Colonic mucosa (tissue), 4 donors: ENCODE measurements at regions not wholly inside any gene's neighbourhood (a gene's known extent, or its start where the extent isn't known, plus 50 kb on each side); places are given as distances from the start of the nearest gene placed in this dataset.

Source experiments
- DNase-seq: peaks from one replicate; pipeline ENCODE4 v3.0.0-alpha.2; 2020
- H3K27ac ChIP-seq: fragments of 200-600 bp; one replicate; pipeline ENCODE4 v1.8.0; 2021
- H3K27me3 ChIP-seq: fragments of 200-600 bp; one replicate; pipeline ENCODE4 v1.8.0; 2021
- H3K36me3 ChIP-seq: fragments of 200-600 bp; one replicate; pipeline ENCODE4 v1.8.0; 2021
- H3K4me1 ChIP-seq: fragments of 200-600 bp; one replicate; pipeline ENCODE4 v1.8.0; 2021; ENCODE audit warnings: mild to moderate bottlenecking
- H3K4me3 ChIP-seq: fragments of 200-600 bp; one replicate; pipeline ENCODE4 v1.8.0; 2021
- H3K9ac ChIP-seq, 2 donors: one replicate each; pipeline ENCODE4 v1.7.0; 2013; ENCODE audit warnings: control low read depth in 2 of 2, low read depth in 2 of 2, low read length in 2 of 2
- H3K9me3 ChIP-seq: fragments of 200-600 bp; one replicate; pipeline ENCODE4 v1.8.0; 2021
- intact Hi-C: fragments of 100-400 bp; cut with DNase I; formaldehyde crosslinking; loops from one replicate; pipeline ENCODE4 v1.14.1; 2022
- TF ChIP-seq, protein P1 (sequence below): fragments of 200-600 bp; IDR thresholded peaks from one replicate; pipeline ENCODE4 v1.8.0; 2022; ENCODE audit warnings: antibody characterized with exemption, mild to moderate bottlenecking
- donor health status: healthy.
- donor health status: DM: no; HTN: no; CAD: no.
- donor health status: DM: no; HTN: no; CAD: no.

DNA sequence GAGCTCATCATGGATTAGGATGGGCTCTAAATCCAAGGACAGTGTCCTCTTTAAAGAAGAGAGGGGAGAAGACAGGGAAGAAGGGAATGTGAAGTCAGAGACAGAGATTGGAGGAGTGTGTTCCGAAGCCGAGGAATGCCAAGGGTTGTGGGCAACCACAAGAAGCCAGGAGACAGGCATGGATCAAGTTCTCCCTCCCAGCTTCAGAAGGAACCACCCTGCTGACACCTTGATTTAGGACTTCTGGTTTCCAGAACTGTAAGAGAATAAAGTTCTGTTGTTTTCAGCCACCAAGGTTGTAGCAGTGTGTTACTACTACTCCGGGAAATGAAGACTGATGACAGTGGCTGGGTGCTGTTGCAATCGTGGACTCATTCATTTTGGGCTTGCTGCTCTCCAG, 120.1 kb downstream of the RPS12 start:
- Histone ChIP-seq H3K4me1 (no peaks in the 10 kb centered on the region), H3K9ac (no peak overlapping the region)
- DNase-seq, result no peak

DNA sequence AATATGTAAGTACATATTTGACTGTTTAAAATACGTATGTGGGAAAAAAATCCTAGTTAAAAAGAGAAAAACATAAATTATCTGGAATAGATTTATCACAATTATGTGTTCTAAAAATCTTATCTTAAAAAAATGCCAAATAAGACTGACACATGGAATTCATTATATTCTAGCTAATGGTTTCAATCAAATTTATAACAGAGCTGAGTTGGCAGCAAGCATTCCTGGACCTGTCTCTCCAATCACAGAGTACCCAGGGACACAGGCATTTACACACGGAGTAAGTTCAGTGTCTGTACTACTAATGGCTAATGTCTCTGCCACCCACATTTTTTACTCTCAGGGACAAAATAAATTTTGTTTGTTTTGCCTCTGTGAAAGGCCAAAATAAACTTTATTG, 122.3 kb downstream of the RPS12 start:
- intact Hi-C loops, result no loop called here
- H3K4me1 ChIP-seq, result no peaks in the 10 kb centered on the region
- TF ChIP-seq, protein P1, sequence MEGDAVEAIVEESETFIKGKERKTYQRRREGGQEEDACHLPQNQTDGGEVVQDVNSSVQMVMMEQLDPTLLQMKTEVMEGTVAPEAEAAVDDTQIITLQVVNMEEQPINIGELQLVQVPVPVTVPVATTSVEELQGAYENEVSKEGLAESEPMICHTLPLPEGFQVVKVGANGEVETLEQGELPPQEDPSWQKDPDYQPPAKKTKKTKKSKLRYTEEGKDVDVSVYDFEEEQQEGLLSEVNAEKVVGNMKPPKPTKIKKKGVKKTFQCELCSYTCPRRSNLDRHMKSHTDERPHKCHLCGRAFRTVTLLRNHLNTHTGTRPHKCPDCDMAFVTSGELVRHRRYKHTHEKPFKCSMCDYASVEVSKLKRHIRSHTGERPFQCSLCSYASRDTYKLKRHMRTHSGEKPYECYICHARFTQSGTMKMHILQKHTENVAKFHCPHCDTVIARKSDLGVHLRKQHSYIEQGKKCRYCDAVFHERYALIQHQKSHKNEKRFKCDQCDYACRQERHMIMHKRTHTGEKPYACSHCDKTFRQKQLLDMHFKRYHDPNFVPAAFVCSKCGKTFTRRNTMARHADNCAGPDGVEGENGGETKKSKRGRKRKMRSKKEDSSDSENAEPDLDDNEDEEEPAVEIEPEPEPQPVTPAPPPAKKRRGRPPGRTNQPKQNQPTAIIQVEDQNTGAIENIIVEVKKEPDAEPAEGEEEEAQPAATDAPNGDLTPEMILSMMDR, result no peak
- no peak for DNase-seq
- H3K9ac ChIP-seq, result no peak overlapping the region
- H3K4me3 ChIP-seq, result no peak overlapping the region
- no peak overlapping the region for H3K27ac ChIP-seq
- no peaks in the 10 kb centered on the region for H3K27me3 ChIP-seq
- H3K36me3 ChIP-seq, result no peaks in the 10 kb centered on the region
- no peaks in the 10 kb centered on the region for H3K9me3 ChIP-seq

More for the DNA sequence above, 120.1 kb downstream of the RPS12 start:
- Histone ChIP-seq H3K36me3 (no peaks in the 10 kb centered on the region), H3K4me3 (no peak overlapping the region), H3K27ac (no peak overlapping the region), H3K27me3 (no peaks in the 10 kb centered on the region), H3K9me3 (no peaks in the 10 kb centered on the region)
- intact Hi-C loops, result no loop called here
- TF ChIP-seq, protein P1, result no peak

DNA sequence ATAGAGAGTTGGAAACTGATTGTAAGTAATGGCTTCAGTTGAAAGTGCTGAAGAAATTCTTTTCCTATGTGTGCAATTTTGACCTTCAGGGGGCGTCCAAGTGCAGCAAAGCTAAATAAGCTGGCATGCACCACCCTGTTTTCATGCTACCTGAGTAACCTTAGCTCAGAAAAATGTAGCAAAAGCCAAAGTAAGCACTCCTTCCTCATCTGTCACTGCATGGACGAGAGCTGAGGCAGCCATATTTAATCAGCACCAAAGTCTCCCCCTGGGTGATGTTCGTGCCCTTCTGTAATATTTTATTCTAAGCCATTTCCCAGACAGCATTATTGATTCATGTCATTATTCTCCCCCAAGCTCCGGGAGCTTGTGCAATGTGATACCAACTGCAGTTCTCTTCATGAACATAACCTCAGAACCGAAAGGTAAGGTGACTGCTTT, 123.1 kb downstream of the RPS12 start:
- H3K4me1 ChIP-seq, result no peaks in the 10 kb centered on the region
- no peaks in the 10 kb centered on the region for H3K36me3 ChIP-seq
- H3K9ac ChIP-seq, result no peak overlapping the region
- no peaks in the 10 kb centered on the region for H3K27me3 ChIP-seq
- intact Hi-C loops, result no loop called here
- peak; percentile 30 for DNase-seq
- TF ChIP-seq, protein P1, result peak; percentile 18
- no peak overlapping the region for H3K4me3 ChIP-seq
- H3K9me3 ChIP-seq, result no peaks in the 10 kb centered on the region
- no peak overlapping the region for H3K27ac ChIP-seq

DNA sequence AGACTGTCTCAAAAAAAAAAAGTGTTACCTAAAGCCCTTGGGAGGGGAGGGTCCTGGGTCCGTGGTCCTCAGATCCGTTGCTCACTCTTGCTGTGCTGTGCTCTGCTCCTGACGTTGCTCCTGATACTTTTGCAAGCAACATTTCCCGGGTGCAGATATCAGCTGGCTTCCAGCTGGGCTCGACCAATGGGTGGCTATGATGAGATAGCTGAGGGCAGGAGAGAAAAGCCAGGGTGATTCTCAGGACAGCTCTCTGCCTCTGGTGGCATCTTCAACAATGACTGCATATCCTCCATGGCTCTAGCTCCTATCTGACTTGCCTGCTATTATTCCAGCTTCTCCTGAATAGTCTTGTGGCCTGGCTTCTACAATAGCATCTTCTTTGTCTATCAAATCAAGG, 134.5 kb downstream of the RPS12 start:
- no peak overlapping the region for H3K27ac ChIP-seq
- H3K27me3 ChIP-seq, result no peaks in the 10 kb centered on the region
- intact Hi-C loops, result no loop called here
- no peak overlapping the region for H3K4me3 ChIP-seq
- TF ChIP-seq, protein P1, result no peak
- no peak overlapping the region for H3K9ac ChIP-seq
- no peaks in the 10 kb centered on the region for H3K4me1 ChIP-seq
- DNase-seq, result no peak
- H3K9me3 ChIP-seq, result no peaks in the 10 kb centered on the region
- no peaks in the 10 kb centered on the region for H3K36me3 ChIP-seq

DNA sequence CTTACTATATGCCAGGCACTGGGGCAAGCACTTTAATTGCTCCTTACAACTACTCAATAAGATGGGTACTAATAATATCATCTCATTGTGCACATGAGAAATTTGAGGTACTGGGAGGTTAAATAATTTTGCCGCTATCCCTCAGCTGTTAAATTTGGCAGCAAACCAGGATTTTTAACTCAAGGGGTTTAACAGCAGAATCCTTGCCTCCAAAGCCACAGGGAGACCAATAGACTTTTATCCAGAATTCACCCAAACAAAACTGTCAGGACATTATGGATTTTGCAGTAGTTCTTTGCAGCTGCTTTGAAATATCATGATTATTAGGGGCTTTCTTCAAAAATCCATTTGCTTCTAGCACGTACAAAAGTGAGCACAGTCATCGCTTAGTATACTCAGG, 136.2 kb downstream of the RPS12 start:
- intact Hi-C loops, result no loop called here
- Histone ChIP-seq H3K36me3 (no peaks in the 10 kb centered on the region), H3K4me3 (no peak overlapping the region), H3K27me3 (no peaks in the 10 kb centered on the region), H3K4me1 (no peaks in the 10 kb centered on the region), H3K9ac (no peak overlapping the region), H3K9me3 (no peaks in the 10 kb centered on the region), H3K27ac (no peak overlapping the region)
- TF ChIP-seq, protein P1, result no peak
- no peak for DNase-seq
